GM18519 (cell line): ENCODE measurements at regions not wholly inside any gene's neighbourhood (a gene's known extent, or its start where the extent isn't known, plus 50 kb on each side); places are given as distances from the start of the nearest gene placed in this dataset.

Experiments
- ATAC-seq: cut with Tn5 transposase; IDR thresholded peaks from one replicate; pipeline ENCODE4 v1.9.1; 2021; ENCODE audit warnings: mild to moderate bottlenecking, moderate library complexity; ENCODE audit not compliant: unreplicated experiment, low FRiP score

DNA sequence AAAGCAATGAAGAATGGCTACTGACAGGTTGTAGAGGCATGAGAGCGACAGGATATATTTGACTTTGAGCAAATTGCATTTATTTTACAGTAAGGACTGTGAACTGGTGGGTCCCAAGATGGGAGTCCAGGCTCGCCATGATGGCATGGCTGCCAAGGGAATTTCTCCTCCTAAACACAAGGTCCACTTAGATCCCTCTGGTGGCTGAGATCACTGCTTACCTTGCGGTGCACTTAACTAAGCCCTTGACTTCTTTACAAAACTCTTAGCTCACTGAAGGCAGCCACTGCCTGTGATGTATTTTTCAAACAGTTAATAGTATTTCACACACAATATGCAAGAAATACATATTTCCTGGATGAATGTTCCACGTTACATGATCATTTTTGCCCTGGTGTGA, 50.3 kb upstream of the SORBS2 start:
- no peak for ATAC-seq

DNA sequence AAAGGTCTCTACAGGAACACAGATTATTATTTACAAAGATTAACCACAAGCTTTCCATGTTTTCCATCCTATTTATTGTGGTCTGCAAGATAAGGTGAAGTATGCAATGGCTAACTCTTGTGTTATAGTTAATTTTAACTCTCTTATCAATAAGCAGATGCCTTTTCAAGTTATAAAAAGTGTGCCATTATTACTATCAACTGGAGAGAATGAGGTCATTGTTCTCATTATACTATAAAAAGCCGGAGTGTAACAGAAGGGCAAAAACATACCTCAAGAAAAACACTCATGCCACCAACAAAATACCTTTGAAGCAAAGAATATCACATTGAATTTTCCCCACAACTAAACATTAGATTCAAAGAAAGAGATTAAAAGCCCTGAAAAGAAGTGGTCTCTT, 52.0 kb upstream of the SORBS2 start:
- ATAC-seq, result no peak

DNA sequence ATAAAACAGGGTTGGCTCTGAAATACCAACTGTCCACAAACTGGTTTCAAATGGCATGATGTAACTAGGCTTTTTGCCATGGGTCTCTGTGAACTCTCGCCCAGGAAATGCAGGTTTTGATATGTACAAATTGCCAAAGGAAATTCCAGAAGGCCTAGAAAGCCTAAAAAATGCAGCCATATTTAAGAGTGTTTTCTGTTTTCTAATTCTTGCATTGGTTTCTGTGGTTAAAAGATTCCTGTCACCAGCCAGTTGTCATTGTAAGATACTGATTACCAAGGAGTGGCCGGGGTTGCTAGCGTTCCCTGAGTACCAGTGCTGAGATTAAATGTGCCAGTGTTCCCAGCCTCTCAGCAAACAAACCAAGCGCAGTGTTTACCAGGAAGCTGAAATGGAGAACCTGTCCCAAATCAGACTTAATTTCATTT, 53.9 kb upstream of the SORBS2 start:
- no peak for ATAC-seq

DNA sequence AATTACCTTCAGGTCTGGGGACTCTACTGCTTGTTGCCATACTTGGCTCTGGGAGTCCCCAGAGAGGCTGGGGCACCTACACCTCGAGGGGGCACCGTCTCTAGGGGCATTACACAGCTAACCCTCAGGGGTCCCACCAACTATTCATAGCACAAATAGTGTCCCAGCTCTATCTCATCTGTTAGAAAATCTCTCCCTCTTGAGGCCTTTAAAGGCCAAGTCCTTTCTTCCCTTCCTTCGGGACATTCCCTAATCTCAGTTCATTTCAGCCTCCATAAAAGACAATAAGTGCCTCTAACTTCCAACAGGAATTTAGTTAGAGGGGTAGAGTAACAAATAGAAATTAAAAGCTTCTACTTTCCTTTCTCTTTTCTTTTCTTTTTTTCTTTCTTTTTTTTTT, 55.8 kb upstream of the SORBS2 start:
- ATAC-seq, result no peak

DNA sequence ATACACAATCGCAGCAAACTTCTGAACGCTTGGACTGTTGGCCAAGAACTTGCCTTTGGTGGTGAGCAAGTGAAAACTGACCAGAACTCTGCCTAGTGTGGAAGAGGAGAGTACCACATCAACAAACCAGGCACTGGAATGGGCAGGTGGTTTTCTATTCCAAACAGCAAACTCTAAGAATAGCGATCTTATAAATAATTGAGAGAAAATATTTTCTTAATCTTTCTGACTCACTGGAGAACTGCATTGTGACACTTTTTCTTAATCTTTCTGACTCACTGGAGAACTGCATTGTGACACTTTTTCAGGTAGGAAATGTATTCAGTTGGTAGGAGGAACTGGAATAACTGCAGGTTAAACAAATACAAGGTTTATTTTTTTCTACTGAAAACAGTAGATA, 57.0 kb upstream of the SORBS2 start:
- ATAC-seq, result no peak

DNA sequence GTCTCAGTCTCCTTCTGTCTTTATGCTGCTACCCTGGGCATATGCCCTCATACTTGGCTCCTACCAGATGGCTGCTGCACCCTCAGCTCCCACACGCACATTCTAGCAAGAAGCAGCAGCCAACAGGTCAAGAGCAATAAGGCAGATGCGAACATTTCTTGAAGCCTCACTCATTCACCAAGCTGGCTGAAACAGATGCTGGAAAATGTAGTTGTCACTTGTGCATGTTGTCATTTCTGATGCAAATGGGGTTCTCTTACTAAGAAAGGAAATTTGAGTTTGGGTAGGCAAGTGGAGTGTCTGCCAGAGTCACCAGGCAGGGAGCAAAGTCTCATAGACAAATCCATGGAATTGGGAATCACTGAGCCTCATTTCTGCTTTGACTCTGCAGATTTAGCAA, 57.4 kb upstream of the SORBS2 start:
- ATAC-seq, result no peak

DNA sequence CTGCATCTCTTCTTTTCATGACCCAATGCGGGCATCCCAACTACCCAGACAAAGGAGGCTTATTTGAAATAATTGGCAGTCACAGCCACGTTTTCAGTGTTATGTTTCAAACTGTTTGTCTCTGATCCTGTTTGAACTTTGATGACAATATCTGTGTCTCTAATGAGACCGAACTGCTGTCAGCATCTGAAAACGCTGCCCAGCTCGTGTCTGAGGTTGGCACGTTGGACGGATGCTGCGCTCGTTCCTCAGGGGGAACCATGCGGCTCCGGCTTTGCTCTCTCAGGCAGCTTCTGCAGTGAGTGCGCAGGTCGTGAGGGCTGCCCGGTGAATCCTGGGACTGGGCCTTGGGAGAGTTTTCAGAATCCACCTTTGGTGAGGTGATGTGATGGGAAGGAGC, 58.4 kb upstream of the SORBS2 start:
- no peak for ATAC-seq

DNA sequence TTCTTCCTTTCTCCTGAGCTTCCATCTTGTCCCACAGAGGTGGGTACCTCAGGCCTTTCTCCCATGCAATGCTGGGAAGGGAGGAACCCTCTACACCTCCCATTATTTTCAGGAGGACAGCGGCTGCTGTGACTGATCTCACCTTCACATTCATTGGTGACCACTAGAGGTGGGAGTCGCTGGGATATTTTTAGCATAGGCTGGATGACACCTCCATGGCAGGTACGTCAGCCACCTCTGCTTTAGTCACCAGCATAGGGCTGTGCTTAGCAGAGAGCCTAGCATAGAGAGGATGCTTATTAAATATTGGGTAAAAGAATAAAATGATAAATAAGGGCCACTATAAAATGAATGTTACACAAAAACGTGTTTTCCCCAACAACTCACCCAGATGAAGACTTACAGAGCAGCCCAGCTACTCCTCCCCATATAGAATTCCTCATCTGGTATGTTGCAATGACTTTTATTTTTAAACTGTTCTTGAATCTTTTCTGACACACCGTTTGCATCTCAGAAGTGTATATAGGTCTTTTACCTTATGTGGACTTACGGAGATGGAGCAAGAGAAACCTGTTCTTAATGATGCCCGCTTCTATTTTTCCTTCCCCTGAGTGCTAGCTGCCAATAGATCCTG, 60.9 kb upstream of the SORBS2 start:
- no peak for ATAC-seq

DNA sequence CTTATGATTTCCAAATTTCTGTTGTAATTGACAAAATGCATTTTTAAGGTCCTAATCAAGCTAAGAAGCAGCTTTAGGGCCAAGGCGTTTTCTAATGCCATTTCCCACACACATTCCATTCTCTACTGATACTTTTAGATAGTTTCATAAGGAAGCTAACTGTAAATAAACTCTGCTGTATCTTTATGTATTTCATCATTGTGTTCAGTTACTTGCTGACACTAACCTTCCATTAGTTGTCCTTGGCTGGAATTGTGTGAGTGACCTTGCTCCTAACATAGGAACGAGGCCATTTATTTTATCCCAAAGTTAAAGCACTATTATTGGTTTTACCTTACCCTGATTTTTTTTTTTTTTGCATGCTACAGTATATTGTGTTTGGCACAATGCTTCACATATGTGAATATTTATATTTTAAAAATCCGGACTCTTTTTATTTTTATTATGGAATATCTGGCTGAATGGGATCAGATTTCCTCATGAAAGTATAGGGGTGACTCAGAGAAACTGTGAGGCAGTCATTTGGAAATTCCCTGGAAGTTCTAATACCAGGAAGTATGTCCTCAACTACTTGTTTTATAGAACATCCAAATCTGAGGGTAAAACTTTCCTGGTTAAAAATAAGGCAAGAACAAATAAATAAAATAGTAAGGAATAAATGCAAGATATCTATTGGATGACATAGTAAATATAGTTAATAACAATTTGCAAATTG, 62.7 kb upstream of the SORBS2 start:
- no peak for ATAC-seq

DNA sequence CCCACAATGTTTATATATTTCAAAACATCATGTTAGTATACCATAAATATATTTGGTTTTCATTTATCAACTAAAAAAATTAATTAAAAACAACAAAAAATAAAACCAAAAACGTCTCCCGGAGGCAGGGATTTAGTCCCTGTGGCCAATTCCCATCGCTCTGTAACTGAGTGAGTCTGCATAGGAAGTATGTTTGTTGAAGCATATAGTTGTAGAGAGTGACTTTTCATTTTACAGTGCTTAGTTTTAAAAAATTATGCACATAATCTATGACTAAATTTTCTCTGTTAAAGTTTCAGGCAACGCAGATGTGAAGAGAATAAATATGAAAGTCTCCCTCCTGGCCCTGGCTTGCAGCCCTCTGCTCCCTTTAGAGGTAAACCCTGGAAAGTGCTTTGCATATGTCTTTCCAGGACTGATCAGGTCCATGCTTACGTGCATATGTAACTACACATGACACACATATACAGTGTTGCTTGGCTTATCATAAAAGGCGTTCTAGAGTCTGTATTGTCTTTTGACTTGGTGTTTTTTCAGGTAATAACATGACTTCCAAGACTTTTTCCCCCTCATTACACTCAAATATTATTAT, 63.4 kb upstream of the SORBS2 start:
- ATAC-seq, result no peak

DNA sequence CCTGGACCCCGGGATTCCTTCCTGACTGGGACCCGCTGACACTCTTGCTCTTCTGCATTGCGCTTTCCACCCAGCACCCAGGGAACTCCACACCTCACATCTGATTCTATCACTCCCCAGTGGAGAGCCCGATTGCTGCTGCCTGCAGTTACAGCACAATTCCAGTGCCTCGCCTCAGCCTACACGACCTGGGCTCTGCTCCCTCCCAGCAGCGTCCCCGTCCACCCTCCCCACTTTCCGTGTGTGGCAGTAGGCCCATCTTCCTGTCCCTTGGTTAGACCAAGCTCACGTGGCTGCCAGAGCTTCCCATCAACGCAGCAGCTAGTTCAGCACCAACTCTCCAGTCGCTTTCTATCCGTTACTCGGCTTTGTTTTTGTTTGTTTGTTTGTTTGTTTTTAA, 66.6 kb upstream of the SORBS2 start:
- no peak for ATAC-seq

DNA sequence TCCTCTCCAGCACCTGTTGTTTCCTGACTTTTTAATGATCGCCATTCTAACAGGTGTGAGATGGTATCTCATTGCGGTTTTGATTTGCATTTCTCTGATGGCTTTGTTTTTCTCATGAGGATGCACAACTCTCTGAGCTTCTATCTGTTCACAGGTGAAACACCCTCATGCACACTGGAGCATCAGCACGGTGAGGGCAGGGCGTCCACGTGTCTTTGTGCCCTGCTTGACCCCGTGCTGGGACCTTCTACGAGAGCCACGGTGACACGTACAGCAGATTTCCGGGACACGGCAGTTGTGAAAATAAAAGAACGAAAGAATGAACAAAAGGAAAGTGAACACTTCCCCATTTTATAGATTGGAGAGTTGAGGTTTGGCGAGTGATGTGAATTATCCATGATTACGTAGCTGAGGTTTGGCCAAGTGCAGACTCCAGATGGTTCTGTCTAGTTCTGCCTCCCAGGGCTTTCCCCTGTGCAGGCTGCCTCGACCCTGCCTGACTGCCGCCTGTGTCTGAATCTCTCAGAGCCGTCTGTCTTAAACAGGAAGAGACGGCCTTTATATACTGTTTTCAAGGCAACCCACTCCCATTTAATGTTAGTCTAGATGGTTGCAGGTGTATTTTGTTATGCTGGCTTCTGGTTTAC, 67.8 kb upstream of the SORBS2 start:
- no peak for ATAC-seq

DNA sequence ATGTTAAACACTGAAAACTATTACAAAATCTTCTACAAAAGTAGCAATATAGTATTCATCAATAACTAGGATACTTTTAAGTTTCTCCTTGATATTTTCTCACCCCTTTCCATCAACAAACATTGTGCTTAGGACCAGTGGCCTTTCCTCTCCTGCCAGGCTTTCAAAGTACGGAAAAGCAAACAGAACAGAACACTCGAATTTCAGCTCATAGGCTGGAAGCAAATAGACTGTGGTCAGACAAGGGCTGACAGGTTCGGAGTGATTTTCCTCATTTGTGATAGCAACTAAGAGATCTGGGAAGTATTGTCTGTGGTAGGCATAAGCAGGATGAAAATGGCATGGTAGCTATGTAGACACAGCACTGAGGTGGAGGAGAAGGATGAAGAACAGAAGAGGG, 68.6 kb upstream of the SORBS2 start:
- no peak for ATAC-seq

DNA sequence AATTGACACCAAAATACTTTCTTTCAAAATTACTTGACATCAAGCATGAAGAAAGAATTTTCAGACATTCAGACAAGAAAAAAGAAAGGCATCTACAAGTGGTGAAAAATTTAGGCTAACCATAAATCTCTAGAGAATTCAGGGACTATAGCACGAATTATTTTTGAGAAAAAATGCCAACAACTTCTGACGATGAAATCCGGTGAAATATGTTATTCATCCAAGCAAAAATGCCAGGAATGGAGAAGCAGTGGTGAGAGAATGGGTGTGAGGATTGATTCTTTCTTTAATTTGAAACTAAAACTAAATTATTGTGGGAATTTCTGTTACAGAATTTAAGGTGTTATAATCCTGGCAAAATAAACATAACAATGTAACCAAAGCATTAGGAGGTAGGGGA, 69.4 kb upstream of the SORBS2 start:
- no peak for ATAC-seq

DNA sequence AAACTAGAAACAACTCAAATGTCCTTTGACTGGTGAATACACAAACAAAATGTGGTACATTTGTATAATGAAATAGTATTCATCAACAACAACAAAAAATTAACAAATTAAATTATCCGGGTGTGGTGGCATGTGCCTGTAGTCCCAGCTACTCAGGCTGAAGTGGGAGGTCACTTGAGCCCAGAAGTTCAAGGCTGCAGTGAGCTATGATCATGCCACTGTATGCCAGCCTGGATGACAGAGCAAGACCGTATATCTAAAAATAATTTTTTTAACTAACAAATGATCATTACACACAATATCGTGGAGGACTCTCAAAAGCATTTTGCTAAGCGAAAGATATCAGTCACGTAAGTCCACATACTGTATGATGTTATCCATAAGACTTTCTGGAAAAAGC, 71.6 kb upstream of the SORBS2 start:
- no peak for ATAC-seq

DNA sequence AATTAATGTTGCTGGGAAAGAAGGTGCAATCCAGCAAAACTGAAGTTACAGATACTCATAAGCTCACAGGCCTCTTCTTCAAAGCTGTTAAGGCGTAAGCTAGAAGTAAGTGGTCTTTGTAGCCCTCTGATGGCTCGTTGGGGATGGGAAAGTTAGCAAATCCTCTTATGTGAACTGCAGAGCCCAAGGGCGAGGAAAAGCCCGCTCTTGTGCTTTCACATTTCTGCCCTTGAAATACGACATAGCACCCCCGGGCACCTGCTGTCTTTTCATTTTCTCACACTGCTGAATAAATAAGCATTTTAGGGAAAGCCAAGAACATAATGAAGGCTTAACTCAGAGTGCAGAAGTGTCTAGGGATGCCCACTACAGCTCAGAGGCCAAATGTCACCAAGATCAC, 73.1 kb upstream of the SORBS2 start:
- no peak for ATAC-seq

DNA sequence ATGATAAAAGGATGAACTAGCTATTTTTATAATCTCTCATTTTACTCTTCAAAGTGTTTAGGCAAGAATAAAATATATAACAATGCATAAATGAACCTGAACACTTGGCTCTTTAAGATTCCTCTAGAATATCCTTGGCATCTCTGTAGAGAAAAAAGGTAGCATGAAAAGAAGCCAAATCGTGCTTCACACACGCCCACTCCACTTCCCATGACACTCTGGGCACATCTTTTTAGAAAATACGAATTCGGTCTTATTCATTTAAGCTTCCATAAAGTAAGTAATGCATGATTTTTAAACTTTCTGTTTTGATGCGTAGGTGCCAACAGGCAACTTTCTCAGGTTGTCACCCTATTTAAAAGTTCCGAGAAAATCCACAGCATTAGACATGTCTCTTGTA, 73.6 kb upstream of the SORBS2 start:
- ATAC-seq, result no peak

DNA sequence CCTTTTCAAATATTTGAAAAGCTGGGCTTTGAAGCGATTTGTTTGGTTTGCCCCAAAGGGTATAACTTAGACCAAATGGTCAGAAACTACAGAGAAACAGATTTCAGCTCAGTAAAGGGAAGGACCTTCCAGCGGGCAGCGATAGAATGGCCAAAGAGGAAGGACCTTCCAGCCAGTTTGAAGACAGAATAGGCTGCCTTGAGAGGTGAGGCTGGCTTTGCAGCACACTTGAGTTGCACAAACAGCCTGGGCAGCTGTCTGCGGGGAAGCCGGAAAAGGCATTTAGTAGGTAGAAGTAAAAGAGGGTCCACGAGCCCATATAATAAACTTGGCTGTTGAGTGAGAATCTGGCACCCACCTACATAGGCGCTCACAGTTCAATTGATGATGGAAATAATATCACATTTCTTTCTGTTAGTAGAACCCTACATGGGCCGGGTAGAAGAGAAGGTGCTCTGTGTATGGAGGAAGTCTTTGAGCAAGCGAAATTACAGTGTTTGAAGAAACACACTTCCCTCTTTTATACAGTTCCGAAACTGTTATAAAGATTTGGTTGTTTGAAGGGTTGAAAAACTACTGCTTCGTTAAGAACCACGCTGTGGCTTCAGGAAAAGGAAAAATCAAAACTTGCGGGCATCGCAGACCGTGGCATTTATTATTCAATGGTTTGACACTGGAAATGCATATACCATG, 75.0 kb upstream of the SORBS2 start:
- no peak for ATAC-seq

DNA sequence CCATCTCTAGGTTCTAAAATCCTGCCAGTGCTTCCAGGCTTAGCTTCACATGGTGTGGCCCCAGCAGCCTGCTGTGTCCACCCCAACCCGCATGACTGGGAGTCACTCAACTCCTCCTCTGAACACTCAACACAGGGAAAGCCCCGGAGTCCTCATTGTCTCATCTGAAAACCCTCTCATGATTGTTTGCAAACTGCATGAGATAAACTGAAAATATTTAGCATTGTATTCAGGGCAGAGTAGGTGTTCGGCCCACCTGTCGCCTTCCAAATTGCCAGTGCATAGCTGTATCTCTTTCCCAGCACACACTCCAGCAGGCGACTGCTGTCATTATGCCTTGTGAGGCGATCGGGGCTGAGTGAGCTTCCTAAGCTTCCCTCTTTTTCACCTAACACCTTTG, 76.7 kb upstream of the SORBS2 start:
- ATAC-seq, result no peak

DNA sequence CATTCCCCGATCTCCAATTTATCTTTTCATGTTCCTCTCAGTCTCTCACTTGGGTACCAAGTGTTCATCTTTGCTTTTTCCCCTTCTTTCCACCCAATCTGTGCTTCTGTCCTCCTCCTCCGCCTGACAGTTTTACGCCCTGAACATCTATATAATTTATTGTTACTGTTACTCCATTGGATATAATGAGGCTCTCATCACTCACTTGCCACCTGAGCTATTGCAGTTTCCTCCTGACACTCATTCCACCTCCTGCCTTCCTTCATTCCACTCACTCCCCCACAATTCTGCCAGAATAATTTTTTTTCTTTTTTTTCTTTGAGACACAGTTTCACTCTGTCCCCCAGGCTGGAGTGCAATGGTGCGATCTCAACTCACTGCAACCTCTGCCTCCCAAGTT, 77.6 kb upstream of the SORBS2 start:
- no peak for ATAC-seq

DNA sequence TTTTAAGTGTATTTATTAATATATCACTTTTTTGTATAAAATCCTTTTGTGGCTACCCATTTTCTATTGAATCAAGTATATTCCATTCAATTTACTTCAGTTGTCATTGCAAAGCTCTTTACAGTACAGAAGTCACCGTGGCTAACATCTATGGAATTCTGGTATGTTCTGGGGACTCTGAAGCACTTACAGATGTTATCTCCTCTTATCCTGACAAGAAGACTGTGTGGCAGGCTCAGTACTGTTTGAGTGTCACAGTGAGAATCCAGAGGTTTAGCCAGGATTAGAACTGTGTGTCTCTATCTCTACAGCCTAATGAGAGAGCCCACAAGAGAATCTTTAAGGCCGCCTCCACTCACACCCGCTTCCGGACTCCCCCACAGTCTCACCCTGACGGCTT, 78.2 kb upstream of the SORBS2 start:
- ATAC-seq, result no peak
